Tibial nerve (tissue), 3 donors: ENCODE measurements at regions not wholly inside any gene's neighbourhood (a gene's known extent, or its start where the extent isn't known, plus 50 kb on each side); places are given as distances from the start of the nearest gene placed in this dataset.

Source experiments
- POLR2A ChIP-seq, 2 donors: fragments of 450-650 bp; IDR thresholded peaks; one replicate each; pipeline ENCODE4 v1.6.1; 2017; ENCODE audit warnings: antibody characterized with exemption in 2 of 2, mild to moderate bottlenecking in 2 of 2, moderate library complexity in 2 of 2
- TF ChIP-seq, protein P1 (sequence below), 5 experiments: fragments of 200-600 bp in 3 of 5; fragments of 450-650 bp in 2 of 5; sonication (generic) in 3 of 5; IDR thresholded peaks; one replicate each; pipeline ENCODE4 v1.5.1; 2016 to 2019; ENCODE audit warnings: antibody characterized with exemption in 5 of 5, mild to moderate bottlenecking in 3 of 5, moderate library complexity in 2 of 5

DNA sequence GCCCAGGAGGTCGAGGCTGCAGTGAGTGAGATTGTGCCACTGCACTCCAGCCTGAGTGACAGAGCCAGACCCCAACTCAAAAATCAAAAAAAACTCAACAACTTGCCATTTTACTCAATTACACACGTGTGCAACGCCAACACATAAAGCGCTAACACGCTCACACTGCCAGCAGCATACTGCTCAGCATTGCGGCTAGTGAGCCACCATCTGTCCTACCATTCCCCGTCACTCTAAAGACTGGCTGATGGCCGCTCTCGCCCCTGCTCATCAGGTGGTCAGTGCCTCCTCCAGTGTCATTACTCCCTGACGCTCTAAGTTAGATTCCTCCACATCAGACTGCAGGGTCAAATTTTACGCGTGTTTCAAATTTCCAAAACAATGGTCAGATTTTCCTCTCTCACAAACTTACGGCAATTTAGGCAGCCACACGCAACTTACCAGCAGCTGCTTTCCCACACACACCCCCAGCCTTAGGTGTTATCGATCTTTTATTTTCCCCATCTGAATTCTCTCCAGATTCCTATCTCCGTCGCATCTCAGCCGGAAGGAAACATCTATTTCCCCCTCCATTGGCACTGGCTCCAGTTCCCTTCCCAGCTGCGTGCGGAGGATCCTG is 240.8 kb downstream of the C16orf95 start:
- TF ChIP-seq, protein P1, sequence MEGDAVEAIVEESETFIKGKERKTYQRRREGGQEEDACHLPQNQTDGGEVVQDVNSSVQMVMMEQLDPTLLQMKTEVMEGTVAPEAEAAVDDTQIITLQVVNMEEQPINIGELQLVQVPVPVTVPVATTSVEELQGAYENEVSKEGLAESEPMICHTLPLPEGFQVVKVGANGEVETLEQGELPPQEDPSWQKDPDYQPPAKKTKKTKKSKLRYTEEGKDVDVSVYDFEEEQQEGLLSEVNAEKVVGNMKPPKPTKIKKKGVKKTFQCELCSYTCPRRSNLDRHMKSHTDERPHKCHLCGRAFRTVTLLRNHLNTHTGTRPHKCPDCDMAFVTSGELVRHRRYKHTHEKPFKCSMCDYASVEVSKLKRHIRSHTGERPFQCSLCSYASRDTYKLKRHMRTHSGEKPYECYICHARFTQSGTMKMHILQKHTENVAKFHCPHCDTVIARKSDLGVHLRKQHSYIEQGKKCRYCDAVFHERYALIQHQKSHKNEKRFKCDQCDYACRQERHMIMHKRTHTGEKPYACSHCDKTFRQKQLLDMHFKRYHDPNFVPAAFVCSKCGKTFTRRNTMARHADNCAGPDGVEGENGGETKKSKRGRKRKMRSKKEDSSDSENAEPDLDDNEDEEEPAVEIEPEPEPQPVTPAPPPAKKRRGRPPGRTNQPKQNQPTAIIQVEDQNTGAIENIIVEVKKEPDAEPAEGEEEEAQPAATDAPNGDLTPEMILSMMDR (IDR thresholded peaks at IDR 0.05): no peak
- TF ChIP-seq POLR2A (IDR thresholded peaks at IDR 0.05): no peak
